Stimulated activated CD4-positive, alpha-beta T cell treated with anti-CD3 and anti-CD28 coated beads, Interleukin-12 subunit alpha, Interleukin-12 subunit beta, amount 100 ng/mL, for 48 hours (primary cell): ENCODE measurements at regions not wholly inside any gene's neighbourhood (a gene's known extent, or its start where the extent isn't known, plus 50 kb on each side); places are given as distances from the start of the nearest gene placed in this dataset.
A peak's percentile ranks its signal among the peaks of the same experiment; 100 is the strongest.

Experiments
- DNase-seq, 3 donors: peaks; one replicate each; pipeline ENCODE4 v3.0.0-alpha.2; 2020; ENCODE audit warnings: low read depth in 2 of 3, low spot score in 1 of 3

GRCh38 chr2:7452110-7452876, 535.1 kb downstream of the RNF144A start:
- DNase-seq, result peak in 1 of 3 donors; percentile 31

DNA sequence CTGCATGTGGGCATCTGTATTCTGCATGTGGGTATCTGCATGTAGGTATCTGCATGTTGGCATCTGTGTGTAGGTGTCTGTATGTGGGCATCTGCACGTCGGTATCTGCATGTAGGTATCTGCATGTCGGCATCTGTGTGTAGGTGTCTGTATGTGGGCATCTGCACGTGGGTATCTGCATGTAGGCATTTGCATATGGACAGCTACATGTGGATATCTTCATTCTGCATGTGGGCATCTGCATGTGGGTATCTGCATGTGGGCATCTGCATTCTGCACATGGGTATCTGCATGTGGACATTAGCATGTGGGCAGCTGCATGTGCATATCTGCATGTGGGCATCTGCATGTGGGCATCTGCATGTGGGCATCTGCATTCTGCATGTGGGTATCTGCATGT, 537.4 kb downstream of the RNF144A start:
- DNase-seq, result no peak

DNA sequence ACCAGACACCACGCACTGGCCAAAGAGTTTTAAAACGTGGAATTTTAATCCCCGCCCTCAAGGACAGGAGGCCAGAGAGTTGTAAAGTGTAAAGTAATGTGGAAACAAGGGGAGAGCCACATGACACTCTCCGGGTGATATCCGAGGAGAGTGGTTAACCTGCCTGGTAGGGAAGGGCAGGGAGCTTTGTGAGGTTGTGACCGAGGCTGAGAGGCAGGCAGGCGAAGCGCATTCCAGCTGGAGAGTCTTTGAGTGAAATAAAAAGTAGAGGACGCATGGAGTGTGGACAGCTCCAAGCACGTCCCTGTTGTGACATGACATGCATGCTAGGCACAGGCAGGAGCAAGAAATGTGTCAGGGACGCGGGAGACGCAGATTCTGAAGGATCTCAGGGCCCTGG, 539.5 kb downstream of the RNF144A start:
- DNase-seq, result no peak

DNA sequence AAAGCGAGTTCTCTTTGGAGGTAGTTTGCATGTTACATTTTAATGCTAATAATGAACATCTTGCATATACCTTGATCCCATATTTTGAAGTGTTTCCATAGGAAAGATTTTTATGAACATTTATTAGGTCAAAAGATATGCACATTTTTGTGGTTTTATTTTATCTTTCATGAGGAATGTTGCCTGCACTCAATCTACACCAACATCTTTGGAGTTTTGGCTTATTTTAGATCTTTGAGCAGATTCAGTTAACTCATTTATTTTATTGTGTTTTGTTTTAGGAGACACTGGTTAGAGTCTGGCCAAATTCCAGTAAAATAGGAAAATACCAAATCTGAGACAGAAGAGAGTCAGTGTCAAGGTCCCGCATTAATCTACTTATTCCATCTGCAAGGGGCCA, 540.9 kb downstream of the RNF144A start:
- no peak for DNase-seq

DNA sequence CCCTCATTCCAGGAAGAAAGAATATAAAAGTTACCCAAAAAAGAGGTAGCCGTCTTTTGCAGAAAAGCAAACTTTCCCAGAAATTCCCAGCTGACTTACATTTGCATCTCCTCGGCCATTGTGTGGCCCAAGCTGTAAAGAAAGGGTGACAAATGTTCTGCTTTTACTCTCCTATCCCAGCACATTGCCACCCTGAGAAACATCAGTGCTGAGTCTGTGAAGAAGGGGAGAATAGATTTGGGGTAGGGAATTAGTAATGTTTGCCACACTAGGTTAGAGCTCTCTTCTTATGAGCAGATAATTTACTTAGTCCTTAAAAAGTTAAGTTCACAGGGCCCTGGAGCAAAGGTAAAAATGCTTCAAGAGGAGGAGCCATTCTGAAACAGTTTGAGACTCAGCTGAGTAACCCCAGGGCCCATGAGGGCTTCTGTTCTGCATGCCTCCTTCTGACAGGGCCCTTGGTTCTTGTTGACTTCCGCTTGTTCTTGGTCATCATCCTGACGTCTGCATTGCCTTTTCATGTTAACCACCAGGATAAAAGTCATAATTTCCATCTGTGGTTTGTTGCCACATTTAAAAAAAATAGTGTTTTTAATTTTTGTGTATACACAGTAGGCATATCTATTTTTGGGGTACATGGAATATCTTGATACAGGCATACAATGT, 550.7 kb downstream of the RNF144A start:
- peak in 2 of 3 donors; percentile 32 to 57 for DNase-seq

DNA sequence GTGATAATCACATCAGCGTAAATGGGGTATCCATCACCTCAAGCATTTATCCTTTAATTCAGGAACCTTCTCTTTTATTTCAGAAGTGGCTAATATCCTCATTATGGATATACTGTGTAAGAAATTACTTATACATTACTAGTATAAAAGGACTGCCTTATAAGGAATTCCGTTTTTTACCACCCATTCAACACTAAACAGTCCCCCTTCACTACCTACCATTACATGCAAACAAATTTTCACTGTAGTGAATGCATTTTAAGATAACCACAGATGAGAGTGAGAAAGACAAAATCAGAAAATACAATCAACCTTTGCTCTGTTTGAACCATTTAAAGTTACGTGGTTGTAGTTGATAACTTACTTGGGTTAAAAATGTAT, 551.2 kb downstream of the RNF144A start:
- no peak for DNase-seq

DNA sequence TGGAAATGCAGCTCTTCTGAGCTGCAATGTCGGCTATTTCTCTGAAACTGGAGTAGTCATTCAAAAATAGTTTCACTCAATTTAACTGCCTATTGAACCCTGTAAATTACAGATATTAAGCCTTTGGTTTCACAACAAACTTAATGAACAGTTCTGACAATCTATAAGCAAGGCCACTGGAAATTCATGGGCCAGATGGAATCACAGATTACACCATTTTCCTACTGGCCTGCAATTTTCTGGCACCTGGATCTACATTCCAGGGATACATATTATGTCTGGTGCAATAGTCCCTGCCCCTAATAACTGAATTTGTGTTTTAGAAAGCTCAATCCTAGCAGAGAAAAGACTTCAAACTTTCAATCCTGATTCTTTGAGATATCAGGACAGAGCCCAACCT, 551.7 kb downstream of the RNF144A start:
- DNase-seq, result no peak

DNA sequence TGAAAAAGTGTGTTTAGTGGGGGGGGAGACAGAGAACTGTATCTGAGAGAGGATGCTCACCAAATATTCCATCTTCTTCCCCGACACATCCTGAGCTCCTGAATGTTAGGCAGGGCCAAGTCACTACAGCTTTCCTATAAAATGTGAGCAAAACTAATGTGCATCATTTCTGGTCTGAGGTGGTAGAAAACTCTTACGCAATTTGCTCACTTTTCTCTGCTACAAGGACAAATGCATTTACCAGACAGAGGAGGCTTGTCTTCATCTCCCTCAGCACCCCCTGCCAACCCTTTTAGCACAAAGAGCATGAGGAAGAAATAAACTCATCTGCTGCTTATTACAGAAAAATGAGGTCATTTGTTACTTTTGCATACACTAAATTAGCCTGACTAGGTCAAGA, 554.0 kb downstream of the RNF144A start:
- no peak for DNase-seq

- no peak for DNase-seq
These were observed 555.3 kb downstream of the RNF144A start for GRCh38 chr2:7472465-7472864.

DNA sequence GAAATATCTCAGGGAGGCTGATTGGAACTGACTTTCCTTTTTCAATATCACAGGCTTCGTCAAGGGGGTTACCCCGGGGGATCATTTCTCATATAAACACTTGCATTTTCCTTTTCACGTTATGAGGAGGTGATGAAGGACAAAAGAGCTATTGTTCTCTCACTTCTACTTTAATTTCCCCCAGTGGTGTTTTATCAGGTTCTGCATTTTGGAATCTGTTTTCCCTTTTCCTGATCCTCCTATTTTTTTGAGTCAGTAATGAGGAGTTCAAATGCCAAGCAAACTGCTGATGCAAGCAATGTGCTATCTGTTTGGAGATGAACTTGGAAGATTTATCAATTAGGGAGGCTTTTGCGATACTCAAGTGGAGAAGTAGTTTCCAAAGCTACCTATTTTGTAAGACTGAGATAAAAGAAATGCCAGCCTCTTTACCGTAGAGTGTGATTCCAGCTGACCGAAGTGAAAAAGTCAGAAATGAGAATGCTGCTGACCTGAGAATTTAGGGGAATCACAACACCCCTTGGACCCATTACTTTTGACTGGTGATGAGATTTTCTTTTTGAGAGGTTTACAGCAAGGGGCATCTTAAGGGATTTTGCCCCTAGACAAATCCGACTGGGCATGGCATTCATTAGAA, 556.0 kb downstream of the RNF144A start:
- no peak for DNase-seq

DNA sequence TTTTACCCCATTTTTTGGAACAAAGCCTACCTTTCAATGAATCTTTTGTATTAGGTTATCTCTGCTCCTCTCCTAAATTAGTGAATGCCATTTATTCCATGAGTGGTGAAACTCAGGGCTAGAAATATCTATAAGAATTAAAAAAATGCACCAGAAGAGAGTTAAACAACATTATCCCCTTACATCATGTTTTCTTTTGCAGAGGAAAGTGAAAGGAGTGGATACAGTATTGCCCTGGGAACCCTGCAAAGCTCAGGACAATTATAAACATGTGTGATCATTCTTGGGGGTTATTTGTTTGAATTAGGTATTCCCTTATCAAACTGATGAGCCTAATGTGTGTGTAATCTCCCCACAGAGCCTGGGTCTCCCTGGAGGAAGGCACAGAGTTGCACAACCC, 559.2 kb downstream of the RNF144A start:
- DNase-seq, result no peak

DNA sequence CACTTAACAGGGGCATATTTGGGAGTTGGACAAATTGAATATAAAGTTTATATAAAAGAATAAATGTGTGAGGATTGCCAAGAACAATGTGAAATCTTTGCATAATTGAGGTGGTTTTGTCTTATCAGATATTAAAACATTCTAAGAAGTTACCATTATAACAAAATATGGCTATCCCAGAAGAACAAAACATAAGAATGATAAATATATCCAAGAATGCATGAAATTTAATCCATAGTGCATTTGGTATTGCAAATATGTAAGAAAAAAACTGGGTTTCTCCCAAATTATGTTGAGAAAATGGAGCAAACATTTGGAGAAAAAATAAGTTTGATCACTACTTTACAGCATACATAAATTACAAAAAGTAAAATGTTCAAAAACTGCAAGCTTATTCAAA, 562.4 kb downstream of the RNF144A start:
- DNase-seq, result no peak

GRCh38 chr2:7480431-7480830, 563.2 kb downstream of the RNF144A start:
- no peak for DNase-seq

GRCh38 chr2:7490672-7491071, 573.5 kb downstream of the RNF144A start:
- DNase-seq, result no peak

- DNase-seq, result no peak
These were observed 575.5 kb downstream of the RNF144A start for GRCh38 chr2:7492719-7493118.

- DNase-seq, result no peak
These were observed 580.0 kb downstream of the RNF144A start for GRCh38 chr2:7497178-7497577.

- DNase-seq, result no peak
These were observed 581.8 kb downstream of the RNF144A start for GRCh38 chr2:7499018-7499417.

GRCh38 chr2:7502336-7502735, 585.1 kb downstream of the RNF144A start:
- DNase-seq, result no peak

GRCh38 chr2:7508296-7508943, 591.2 kb downstream of the RNF144A start:
- DNase-seq, result no peak

DNA sequence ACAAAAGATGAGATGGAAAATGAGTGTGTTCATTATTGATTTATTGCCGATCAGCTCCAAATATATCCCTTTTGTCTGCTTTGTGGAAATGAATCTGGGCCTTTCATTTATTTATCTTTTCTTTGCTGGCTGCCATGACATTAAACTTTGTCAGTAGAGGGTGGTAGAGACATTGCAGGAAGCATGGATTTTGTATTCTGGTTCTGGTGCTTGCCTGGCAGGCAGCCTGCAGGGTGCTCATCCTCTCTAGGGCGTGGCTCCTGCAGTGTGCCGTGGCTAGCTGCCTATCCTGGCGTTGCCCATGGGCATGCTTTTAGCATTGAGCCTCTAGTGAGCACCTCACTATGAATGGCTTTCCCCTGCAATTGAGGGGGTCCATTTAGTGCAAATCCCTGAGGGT, 593.1 kb downstream of the RNF144A start:
- no peak for DNase-seq

- DNase-seq, result no peak
These were observed 596.6 kb downstream of the RNF144A start for GRCh38 chr2:7513834-7514233.

GRCh38 chr2:7515327-7515726, 598.1 kb downstream of the RNF144A start:
- no peak for DNase-seq
